Hypothalamus (tissue), 51 donors: ENCODE measurements at regions not wholly inside any gene's neighbourhood (a gene's known extent, or its start where the extent isn't known, plus 50 kb on each side); places are given as distances from the start of the nearest gene placed in this dataset.
"Not testable (repeated sequence)": the region's sequence is repeated elsewhere in the genome, so short reads cannot be mapped to it uniquely, and the experiment has no call there.

Source experiments
- DNase-seq, 51 donors: peaks; one replicate each; lab custom pipeline; 2025; lab: John Stamatoyannopoulos, UW

- peak in 9 of 51 donors; percentile 0 to 32 (median 9) for DNase-seq
Measured at GRCh38 chr5:26009742-26010141, 1028.6 kb downstream of the CDH9 start.

GRCh38 chr5:26003966-26004365 lies 1034.4 kb downstream of the CDH9 start:
- DNase-seq, result no peak

GRCh38 chr5:25995209-25995608 lies 1043.2 kb downstream of the CDH9 start:
- no peak for DNase-seq

- DNase-seq, result no peak
Measured at GRCh38 chr5:25993701-25994100, 1044.7 kb downstream of the CDH9 start.

GRCh38 chr5:25991639-25992038 lies 1046.7 kb downstream of the CDH9 start:
- DNase-seq, result no peak

- no peak for DNase-seq
Measured at GRCh38 chr5:25990771-25991170, 1047.6 kb downstream of the CDH9 start.

- DNase-seq, result no peak
Measured at GRCh38 chr5:25979086-25979485, 1059.3 kb downstream of the CDH9 start.

GRCh38 chr5:25975885-25976284 lies 1062.5 kb downstream of the CDH9 start:
- DNase-seq, result no peak

- DNase-seq, result no peak
Measured at GRCh38 chr5:25974451-25974850, 1063.9 kb downstream of the CDH9 start.

- no peak for DNase-seq
Measured at GRCh38 chr5:25970906-25971489, 1067.4 kb downstream of the CDH9 start.

GRCh38 chr5:25969042-25969441 lies 1069.3 kb downstream of the CDH9 start:
- DNase-seq, result not testable (repeated sequence)

GRCh38 chr5:25964009-25964372 lies 1074.4 kb downstream of the CDH9 start:
- DNase-seq, result no peak

- peak in 8 of 51 donors; percentile 2 to 15 (median 6) for DNase-seq
Measured at GRCh38 chr5:25963251-25964008, 1075.0 kb downstream of the CDH9 start.

GRCh38 chr5:25955337-25955736 lies 1083.0 kb downstream of the CDH9 start:
- no peak for DNase-seq

GRCh38 chr5:25950681-25951080 lies 1087.7 kb downstream of the CDH9 start:
- no peak for DNase-seq

GRCh38 chr5:25948278-25948677 lies 1090.1 kb downstream of the CDH9 start:
- DNase-seq, result no peak

- DNase-seq, result no peak
Measured at GRCh38 chr5:25944786-25945185, 1093.6 kb downstream of the CDH9 start.

- DNase-seq, result no peak
Measured at GRCh38 chr5:25909163-25909562, 1129.2 kb downstream of the CDH9 start.

- DNase-seq, result no peak
Measured at GRCh38 chr5:25905646-25906045, 1132.7 kb downstream of the CDH9 start.

- no peak for DNase-seq
Measured at GRCh38 chr5:25892211-25892610, 1146.2 kb downstream of the CDH9 start.

- DNase-seq, result no peak
Measured at GRCh38 chr5:25891691-25892090, 1146.7 kb downstream of the CDH9 start.

- DNase-seq, result no peak
Measured at GRCh38 chr5:25881318-25882036, 1156.9 kb downstream of the CDH9 start.
